ENCODE measurements at regions not wholly inside any gene's neighbourhood (a gene's known extent, or its start where the extent isn't known, plus 50 kb on each side); places are given as distances from the start of the nearest gene placed in this dataset.

DNA sequence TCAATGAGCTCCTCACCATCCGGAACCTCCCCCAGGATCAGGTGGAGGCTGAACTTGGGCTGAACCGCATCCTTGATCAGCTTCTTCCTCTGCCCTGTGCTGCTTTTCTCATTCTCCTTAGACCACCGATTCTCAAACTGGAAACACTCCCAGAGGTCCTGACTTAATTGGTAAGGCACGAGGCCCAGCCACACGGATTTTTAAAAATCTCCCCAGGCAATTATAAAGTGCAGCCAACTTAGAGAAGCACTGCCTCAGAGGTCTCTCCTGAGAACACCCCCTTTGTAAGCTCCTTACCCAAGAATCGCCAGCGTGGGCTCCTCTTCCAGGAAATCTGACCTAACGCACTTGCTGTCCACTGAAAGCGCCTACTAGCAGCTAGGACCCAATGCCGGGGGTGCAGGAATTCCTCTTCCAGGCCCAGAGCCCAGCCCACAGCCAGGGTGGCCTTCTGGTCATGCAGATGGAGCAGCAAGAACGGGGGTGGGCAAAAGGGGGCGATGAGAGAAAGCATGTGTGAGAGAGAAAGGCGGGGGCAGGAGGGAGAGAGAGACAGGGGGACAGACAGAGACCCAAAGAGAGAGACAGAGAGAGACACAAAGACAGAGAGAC is 66.9 kb upstream of the CACNA1A start:
- Histone ChIP-seq H3K79me2 (ENCODE audit: insufficient read depth, low read length) (no peaks in the 10 kb centered on the region), H3K36me3 (ENCODE audit: insufficient read depth, low read length) (no peaks in the 10 kb centered on the region), H3K9me3 (ENCODE audit: insufficient read depth, low read length, severe bottlenecking) (peaks cover 5% of the 10 kb centered on the region), H3K4me1 (ENCODE audit: insufficient read depth, low read length) (no peaks in the 10 kb centered on the region), H4K20me1 (ENCODE audit: insufficient read depth, low read length) (no peaks in the 10 kb centered on the region), H3K9ac (ENCODE audit: low read depth, low read length) (no peak overlapping the region), H3K27me3 (ENCODE audit: insufficient read depth, low read length, poor library complexity) (no peaks in the 10 kb centered on the region), H3K27ac (ENCODE audit: low read length) (no peak overlapping the region), H3K4me2 (ENCODE audit: insufficient read depth, low read length) (no peak overlapping the region), H3K4me3 (ENCODE audit: low read depth in 1 of 2, low read length in 2 of 2) (no peak overlapping the region), H2AFZ (ENCODE audit: low read depth, low read length) (no peak overlapping the region)
- ATAC-seq (ENCODE audit: insufficient read depth, low read depth) (no peak), DNase-seq (no peak)
- TF ChIP-seq EZH2 (IDR thresholded peaks at IDR 0.05; ENCODE audit: borderline replicate concordance, low read depth, low read length, severe bottlenecking), result no peak

DNA sequence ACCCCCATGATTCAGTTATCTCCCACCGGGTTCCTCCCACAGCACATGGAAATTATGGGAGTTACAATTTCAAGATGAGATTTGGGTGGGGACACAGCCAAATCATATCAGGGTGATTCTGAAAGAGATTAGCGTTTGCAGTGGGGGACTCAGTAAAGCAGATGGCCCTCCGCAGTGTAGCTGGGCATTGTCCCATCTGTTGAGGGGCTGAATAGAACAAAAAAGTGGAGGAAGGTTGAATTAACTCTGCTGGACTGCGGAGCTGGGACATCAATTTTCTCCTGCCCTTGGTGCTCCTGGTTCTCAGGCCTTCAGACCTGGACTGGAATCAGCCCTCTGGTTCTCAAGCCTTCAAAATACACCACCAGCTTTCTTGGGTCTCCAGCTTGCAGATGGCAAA is 55.2 kb upstream of the CACNA1A start:
- Histone ChIP-seq H3K27me3 (ENCODE audit: insufficient read depth, low read length, poor library complexity) (peaks cover 4% of the 10 kb centered on the region), H3K36me3 (ENCODE audit: insufficient read depth, low read length) (no peaks in the 10 kb centered on the region), H3K4me1 (ENCODE audit: insufficient read depth, low read length) (no peaks in the 10 kb centered on the region), H3K9me3 (ENCODE audit: insufficient read depth, low read length, severe bottlenecking) (no peaks in the 10 kb centered on the region), H3K4me3 (ENCODE audit: low read depth in 1 of 2, low read length in 2 of 2) (no peak overlapping the region), H3K4me2 (ENCODE audit: insufficient read depth, low read length) (no peak overlapping the region), H4K20me1 (ENCODE audit: insufficient read depth, low read length) (no peaks in the 10 kb centered on the region), H3K9ac (ENCODE audit: low read depth, low read length) (no peak overlapping the region), H3K27ac (ENCODE audit: low read length) (no peak overlapping the region), H3K79me2 (ENCODE audit: insufficient read depth, low read length) (no peaks in the 10 kb centered on the region), H2AFZ (ENCODE audit: low read depth, low read length) (no peak overlapping the region)
- TF ChIP-seq, protein P1, sequence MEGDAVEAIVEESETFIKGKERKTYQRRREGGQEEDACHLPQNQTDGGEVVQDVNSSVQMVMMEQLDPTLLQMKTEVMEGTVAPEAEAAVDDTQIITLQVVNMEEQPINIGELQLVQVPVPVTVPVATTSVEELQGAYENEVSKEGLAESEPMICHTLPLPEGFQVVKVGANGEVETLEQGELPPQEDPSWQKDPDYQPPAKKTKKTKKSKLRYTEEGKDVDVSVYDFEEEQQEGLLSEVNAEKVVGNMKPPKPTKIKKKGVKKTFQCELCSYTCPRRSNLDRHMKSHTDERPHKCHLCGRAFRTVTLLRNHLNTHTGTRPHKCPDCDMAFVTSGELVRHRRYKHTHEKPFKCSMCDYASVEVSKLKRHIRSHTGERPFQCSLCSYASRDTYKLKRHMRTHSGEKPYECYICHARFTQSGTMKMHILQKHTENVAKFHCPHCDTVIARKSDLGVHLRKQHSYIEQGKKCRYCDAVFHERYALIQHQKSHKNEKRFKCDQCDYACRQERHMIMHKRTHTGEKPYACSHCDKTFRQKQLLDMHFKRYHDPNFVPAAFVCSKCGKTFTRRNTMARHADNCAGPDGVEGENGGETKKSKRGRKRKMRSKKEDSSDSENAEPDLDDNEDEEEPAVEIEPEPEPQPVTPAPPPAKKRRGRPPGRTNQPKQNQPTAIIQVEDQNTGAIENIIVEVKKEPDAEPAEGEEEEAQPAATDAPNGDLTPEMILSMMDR (IDR thresholded peaks at IDR 0.05; ENCODE audit: borderline replicate concordance, extremely low read depth, low read length, poor library complexity, severe bottlenecking), result no peak
- TF ChIP-seq EZH2 (IDR thresholded peaks at IDR 0.05; ENCODE audit: borderline replicate concordance, low read depth, low read length, severe bottlenecking), result no peak
- DNase-seq (no peak), ATAC-seq (ENCODE audit: insufficient read depth, low read depth) (no peak)

GRCh38 chr19:13557756-13558398 is 51.6 kb upstream of the CACNA1A start:
- DNase-seq, result no peak

DNA sequence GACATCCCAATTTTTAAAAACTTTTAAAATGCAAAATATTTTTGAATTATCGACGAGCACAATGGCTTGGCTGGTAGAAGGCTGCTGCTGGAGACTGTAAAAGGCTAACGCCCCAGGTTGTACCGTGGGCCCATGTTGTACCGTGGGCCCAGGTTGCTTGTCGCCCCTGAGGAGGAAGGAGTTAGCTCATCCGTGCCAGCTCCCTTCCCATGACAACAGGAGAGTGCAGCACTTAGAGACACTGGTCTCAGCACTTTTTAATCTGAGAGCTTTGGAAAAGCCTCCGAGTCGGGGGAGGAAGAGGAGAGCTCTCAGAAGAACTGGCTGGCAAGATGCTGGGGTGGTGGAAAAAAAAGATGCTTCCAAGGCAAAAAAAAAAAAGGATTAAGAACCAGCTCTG is 50.3 kb upstream of the CACNA1A start:
- no peak overlapping the region for H2AFZ ChIP-seq (ENCODE audit: low read depth, low read length)
- TF ChIP-seq, protein P1 (IDR thresholded peaks at IDR 0.05; ENCODE audit: borderline replicate concordance, extremely low read depth, low read length, poor library complexity, severe bottlenecking), result no peak
- TF ChIP-seq EZH2 (IDR thresholded peaks at IDR 0.05; ENCODE audit: borderline replicate concordance, low read depth, low read length, severe bottlenecking), result no peak
- no peak for DNase-seq
- no peak overlapping the region for H3K4me3 ChIP-seq (ENCODE audit: low read depth in 1 of 2, low read length in 2 of 2)
- no peaks in the 10 kb centered on the region for H3K4me1 ChIP-seq (ENCODE audit: insufficient read depth, low read length)
- H3K9ac ChIP-seq (ENCODE audit: low read depth, low read length), result no peak overlapping the region
- no peaks in the 10 kb centered on the region for H3K79me2 ChIP-seq (ENCODE audit: insufficient read depth, low read length)
- H4K20me1 ChIP-seq (ENCODE audit: insufficient read depth, low read length), result no peaks in the 10 kb centered on the region
- H3K36me3 ChIP-seq (ENCODE audit: insufficient read depth, low read length), result no peaks in the 10 kb centered on the region
- no peak overlapping the region for H3K4me2 ChIP-seq (ENCODE audit: insufficient read depth, low read length)
- H3K27me3 ChIP-seq (ENCODE audit: insufficient read depth, low read length, poor library complexity), result peaks cover 11% of the 10 kb centered on the region
- H3K27ac ChIP-seq (ENCODE audit: low read length), result no peak overlapping the region
- H3K9me3 ChIP-seq (ENCODE audit: insufficient read depth, low read length, severe bottlenecking), result no peaks in the 10 kb centered on the region
- ATAC-seq (ENCODE audit: insufficient read depth, low read depth), result no peak

More at GRCh38 chr19:13557756-13558398, 51.6 kb upstream of the CACNA1A start:
- Histone ChIP-seq H3K27ac (ENCODE audit: low read length) (no peak overlapping the region), H3K27me3 (ENCODE audit: insufficient read depth, low read length, poor library complexity) (peaks cover 11% of the 10 kb centered on the region), H3K36me3 (ENCODE audit: insufficient read depth, low read length) (no peaks in the 10 kb centered on the region), H3K4me2 (ENCODE audit: insufficient read depth, low read length) (no peak overlapping the region), H2AFZ (ENCODE audit: low read depth, low read length) (no peak overlapping the region), H3K4me1 (ENCODE audit: insufficient read depth, low read length) (no peaks in the 10 kb centered on the region), H3K79me2 (ENCODE audit: insufficient read depth, low read length) (no peaks in the 10 kb centered on the region), H4K20me1 (ENCODE audit: insufficient read depth, low read length) (no peaks in the 10 kb centered on the region), H3K4me3 (ENCODE audit: low read depth in 1 of 2, low read length in 2 of 2) (no peak overlapping the region), H3K9me3 (ENCODE audit: insufficient read depth, low read length, severe bottlenecking) (no peaks in the 10 kb centered on the region), H3K9ac (ENCODE audit: low read depth, low read length) (no peak overlapping the region)
- ATAC-seq (ENCODE audit: insufficient read depth, low read depth), result no peak
- TF ChIP-seq EZH2 (IDR thresholded peaks at IDR 0.05; ENCODE audit: borderline replicate concordance, low read depth, low read length, severe bottlenecking), result no peak
- TF ChIP-seq, protein P1 (IDR thresholded peaks at IDR 0.05; ENCODE audit: borderline replicate concordance, extremely low read depth, low read length, poor library complexity, severe bottlenecking), result no peak
